GM19238 (cell line): ENCODE measurements at regions not wholly inside any gene's neighbourhood (a gene's known extent, or its start where the extent isn't known, plus 50 kb on each side); places are given as distances from the start of the nearest gene placed in this dataset.
"Not testable (repeated sequence)": the region's sequence is repeated elsewhere in the genome, so short reads cannot be mapped to it uniquely, and the experiment has no call there.

Source experiments
- DNase-seq: peaks from one replicate; pipeline ENCODE4 v3.0.0; 2011; ENCODE audit warnings: low spot score; ENCODE audit not compliant: insufficient read length

GRCh38 chr5:14054965-14055963 lies 87.9 kb upstream of the TRIO start:
- DNase-seq = no peak

DNA sequence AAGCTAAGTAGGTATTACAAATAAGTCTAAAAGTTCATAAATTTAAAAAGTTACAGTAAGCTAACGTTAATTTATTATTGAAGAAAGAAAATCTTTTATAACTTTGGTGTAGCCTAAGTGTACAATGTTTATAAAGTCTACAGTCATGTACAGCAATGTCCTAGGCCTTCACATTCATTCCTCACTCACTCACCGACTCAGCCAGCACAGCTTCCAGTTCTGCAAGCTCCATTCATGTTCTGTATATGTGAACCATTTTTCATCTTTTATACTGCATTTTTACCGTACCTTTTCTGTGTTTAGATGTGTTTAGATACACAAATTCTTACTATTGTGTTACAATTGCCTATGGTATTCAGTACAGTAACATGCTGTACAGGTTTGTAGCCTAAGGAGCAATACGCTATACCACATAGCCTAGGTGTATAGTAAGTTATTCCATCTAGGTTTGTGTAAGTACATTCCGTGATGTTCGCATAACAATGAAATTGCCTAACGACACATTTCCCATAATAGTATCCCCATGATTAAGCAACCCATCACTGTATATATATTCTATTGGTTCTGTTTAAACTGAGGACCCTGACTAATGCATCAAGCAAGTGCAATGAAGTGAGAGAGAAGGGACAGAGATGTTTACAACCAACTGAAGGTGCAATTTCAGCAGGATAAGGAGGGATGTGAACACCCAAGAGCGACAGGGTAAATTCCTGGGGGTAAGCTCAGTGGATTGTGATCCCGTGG lies 88.9 kb upstream of the TRIO start:
- no peak for DNase-seq

- DNase-seq = no peak
Observed at GRCh38 chr5:14050821-14051220, 92.3 kb upstream of the TRIO start.

- no peak for DNase-seq
Observed at GRCh38 chr5:14048434-14048833, 94.7 kb upstream of the TRIO start.

DNA sequence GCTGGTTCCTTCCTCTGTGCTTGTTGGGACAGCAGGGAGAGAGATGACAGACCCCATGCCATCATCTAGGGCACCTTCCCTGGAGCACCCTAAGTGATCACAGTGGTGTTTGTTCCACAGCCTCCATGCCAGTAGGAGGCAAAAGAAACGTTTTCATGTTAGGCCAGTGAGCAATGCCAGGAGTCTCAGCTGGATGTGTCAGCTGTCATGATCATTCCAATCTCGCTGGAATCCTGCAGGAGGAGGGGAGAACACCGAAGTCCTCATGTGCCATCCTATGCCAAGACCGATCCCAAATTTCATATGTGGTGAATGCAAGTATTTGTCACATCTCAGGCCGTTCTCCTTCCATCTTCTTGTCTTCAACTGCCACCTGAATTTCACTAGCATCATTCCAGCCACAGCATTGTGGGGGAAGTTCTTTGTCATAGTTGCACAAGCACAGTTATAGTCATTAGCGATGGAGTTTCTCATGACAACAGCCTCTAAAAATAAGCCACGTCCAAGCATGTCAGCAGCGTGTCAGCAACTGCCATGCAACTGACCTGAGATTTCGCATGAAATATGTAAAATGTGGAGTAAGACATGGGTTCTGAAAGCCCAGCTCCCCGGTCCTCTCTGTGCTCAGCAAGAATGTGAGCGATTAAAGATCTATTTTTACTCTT lies 97.2 kb upstream of the DNAH5 start:
- DNase-seq = no peak

GRCh38 chr5:14040542-14040941 lies 96.1 kb upstream of the DNAH5 start:
- DNase-seq = no peak

DNA sequence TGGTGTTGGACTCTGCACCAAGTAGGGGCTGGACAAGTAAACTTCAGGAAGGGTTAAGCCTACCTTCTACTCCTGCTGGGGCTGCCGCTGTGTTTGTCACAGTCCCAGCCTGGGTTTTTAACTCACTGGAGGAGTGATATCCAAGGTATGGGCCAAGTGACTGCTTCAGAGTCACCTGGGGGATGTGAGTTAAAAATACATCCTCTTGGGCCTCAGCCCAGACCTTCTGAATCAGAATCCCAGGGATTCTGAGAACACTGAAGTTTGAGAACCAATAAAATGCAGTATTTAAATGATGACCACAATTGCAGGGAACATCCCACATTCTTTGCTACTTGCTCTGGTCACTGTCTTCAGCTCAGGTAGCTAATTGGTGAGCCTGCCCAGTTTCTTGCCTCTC lies 95.1 kb upstream of the DNAH5 start:
- DNase-seq = no peak

GRCh38 chr5:14039063-14039462 lies 94.6 kb upstream of the DNAH5 start:
- DNase-seq = no peak

GRCh38 chr5:14038341-14038959 lies 94.0 kb upstream of the DNAH5 start:
- no peak for DNase-seq

GRCh38 chr5:14036947-14037346 lies 92.5 kb upstream of the DNAH5 start:
- no peak for DNase-seq

GRCh38 chr5:14036514-14036913 lies 92.0 kb upstream of the DNAH5 start:
- no peak for DNase-seq

GRCh38 chr5:14035859-14036503 lies 91.5 kb upstream of the DNAH5 start:
- DNase-seq = no peak

- no peak for DNase-seq
Observed at GRCh38 chr5:14034963-14035362, 90.5 kb upstream of the DNAH5 start.

GRCh38 chr5:14032918-14033317 lies 88.4 kb upstream of the DNAH5 start:
- DNase-seq = no peak

DNA sequence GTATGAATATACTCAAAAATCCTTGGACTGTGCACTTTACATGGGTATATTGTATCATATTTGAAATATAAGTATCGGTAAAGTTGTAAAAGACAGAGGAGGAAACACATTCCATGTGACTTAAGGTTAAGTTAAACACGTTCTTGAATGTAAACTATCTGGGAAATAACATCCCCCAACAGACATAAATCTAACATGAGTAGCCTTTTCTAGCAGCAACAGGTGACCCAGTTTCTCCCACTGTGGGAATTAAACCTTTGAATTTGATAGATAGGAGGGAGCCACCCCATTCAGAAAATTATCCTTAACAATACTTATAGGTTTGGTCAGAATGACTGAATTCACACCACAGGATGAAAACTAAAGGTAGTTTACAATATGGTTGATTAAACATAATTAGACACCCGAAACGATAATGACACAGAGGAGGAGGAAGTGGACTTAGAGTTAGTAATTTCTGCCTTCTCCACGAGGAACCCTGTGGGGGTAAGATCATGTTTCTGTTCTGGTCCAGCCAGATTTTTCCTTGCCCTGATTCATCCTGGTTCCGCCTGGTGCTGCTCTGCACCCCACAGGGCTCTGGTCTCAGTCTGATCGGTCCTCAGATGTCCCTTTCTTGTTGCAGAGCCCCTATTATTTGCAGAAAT lies 84.6 kb upstream of the DNAH5 start:
- no peak for DNase-seq

DNA sequence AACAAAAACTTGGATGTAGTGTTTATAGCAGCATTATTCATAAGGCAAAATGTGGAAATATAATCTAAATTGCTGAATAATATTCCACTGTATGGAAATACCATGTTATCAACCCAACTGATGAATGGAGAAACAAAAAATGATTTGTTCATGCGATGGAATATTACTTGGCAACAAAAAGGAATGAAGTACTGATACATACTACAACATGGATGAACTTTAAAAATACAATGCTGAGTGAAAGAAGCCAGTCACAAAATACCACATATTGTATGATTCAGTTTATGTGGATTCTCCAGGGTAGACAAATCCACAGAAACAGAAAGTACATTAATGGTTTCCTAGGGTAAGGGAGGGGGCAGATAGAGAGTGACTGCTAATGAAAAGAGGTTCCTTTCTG lies 83.7 kb upstream of the DNAH5 start:
- no peak for DNase-seq

- DNase-seq = no peak
Observed at GRCh38 chr5:14025569-14026286, 81.2 kb upstream of the DNAH5 start.

- no peak for DNase-seq
Observed at GRCh38 chr5:14022971-14023370, 78.5 kb upstream of the DNAH5 start.

GRCh38 chr5:14020944-14021343 lies 76.5 kb upstream of the DNAH5 start:
- not testable (repeated sequence) for DNase-seq

GRCh38 chr5:14019768-14020290 lies 75.3 kb upstream of the DNAH5 start:
- no peak for DNase-seq
